ENCODE measurements at regions not wholly inside any gene's neighbourhood (a gene's known extent, or its start where the extent isn't known, plus 50 kb on each side); places are given as distances from the start of the nearest gene placed in this dataset.

- no peak overlapping the region for H3K4me3 ChIP-seq (ENCODE audit: low read length)
- peaks cover 5% of the 10 kb centered on the region for H3K4me1 ChIP-seq (ENCODE audit: control insufficient read depth, insufficient read depth, low read length)
- no peak overlapping the region for H3K27ac ChIP-seq (ENCODE audit: low read depth, low read length)
- no peak overlapping the region for H3K9ac ChIP-seq (ENCODE audit: low read length)
- H3K36me3 ChIP-seq (ENCODE audit: control insufficient read depth, insufficient read depth, low read length) = no peaks in the 10 kb centered on the region
- H3K27me3 ChIP-seq (ENCODE audit: control insufficient read depth, insufficient read depth, low read length) = no peaks in the 10 kb centered on the region
These were observed 386.5 kb upstream of the SULF2 start for GRCh38 chr20:48171626-48172356.

DNA sequence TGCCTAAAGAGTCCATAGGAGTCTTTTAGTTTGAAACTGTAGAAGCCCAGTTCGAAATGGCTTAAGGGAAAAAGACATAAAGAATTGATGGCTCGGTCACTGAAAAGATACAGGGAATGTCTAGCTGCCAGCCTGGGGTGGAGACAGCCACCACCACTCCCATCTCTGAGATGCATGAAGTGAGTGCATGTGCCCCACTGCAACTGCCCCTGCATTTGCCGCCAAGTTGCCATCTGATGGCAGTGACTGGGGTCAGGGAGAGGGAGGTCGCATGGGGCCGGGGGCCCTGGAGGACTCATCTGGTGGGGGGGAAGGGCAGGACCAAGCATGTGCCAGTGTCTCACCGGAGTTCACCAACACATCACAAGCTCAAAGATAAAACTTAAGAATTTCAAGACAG lies 385.8 kb upstream of the SULF2 start:
- Histone ChIP-seq H3K27ac (ENCODE audit: low read depth, low read length) (no peak overlapping the region), H3K4me3 (ENCODE audit: low read length) (no peak overlapping the region), H3K27me3 (ENCODE audit: control insufficient read depth, insufficient read depth, low read length) (no peaks in the 10 kb centered on the region), H3K9ac (ENCODE audit: low read length) (no peak overlapping the region), H3K4me1 (ENCODE audit: control insufficient read depth, insufficient read depth, low read length) (peaks cover under 1% of the 10 kb centered on the region), H3K36me3 (ENCODE audit: control insufficient read depth, insufficient read depth, low read length) (no peaks in the 10 kb centered on the region)

- no peaks in the 10 kb centered on the region for H3K27me3 ChIP-seq (ENCODE audit: control insufficient read depth, insufficient read depth, low read length)
- H3K36me3 ChIP-seq (ENCODE audit: control insufficient read depth, insufficient read depth, low read length) = no peaks in the 10 kb centered on the region
- no peak overlapping the region for H3K9ac ChIP-seq (ENCODE audit: low read length)
These were observed 385.3 kb upstream of the SULF2 start for GRCh38 chr20:48170625-48171024.

GRCh38 chr20:48169650-48170225 lies 384.5 kb upstream of the SULF2 start:
- H3K4me3 ChIP-seq (ENCODE audit: low read length) = no peak overlapping the region
- no peaks in the 10 kb centered on the region for H3K27me3 ChIP-seq (ENCODE audit: control insufficient read depth, insufficient read depth, low read length)
- no peaks in the 10 kb centered on the region for H3K36me3 ChIP-seq (ENCODE audit: control insufficient read depth, insufficient read depth, low read length)
- no peak overlapping the region for H3K27ac ChIP-seq (ENCODE audit: low read depth, low read length)
- H3K4me1 ChIP-seq (ENCODE audit: control insufficient read depth, insufficient read depth, low read length) = no peaks in the 10 kb centered on the region
- no peak overlapping the region for H3K9ac ChIP-seq (ENCODE audit: low read length)

More at GRCh38 chr20:48170625-48171024, 385.3 kb upstream of the SULF2 start:
- Histone ChIP-seq H3K27ac (ENCODE audit: low read depth, low read length) (no peak overlapping the region), H3K4me3 (ENCODE audit: low read length) (no peak overlapping the region), H3K4me1 (ENCODE audit: control insufficient read depth, insufficient read depth, low read length) (no peaks in the 10 kb centered on the region)

DNA sequence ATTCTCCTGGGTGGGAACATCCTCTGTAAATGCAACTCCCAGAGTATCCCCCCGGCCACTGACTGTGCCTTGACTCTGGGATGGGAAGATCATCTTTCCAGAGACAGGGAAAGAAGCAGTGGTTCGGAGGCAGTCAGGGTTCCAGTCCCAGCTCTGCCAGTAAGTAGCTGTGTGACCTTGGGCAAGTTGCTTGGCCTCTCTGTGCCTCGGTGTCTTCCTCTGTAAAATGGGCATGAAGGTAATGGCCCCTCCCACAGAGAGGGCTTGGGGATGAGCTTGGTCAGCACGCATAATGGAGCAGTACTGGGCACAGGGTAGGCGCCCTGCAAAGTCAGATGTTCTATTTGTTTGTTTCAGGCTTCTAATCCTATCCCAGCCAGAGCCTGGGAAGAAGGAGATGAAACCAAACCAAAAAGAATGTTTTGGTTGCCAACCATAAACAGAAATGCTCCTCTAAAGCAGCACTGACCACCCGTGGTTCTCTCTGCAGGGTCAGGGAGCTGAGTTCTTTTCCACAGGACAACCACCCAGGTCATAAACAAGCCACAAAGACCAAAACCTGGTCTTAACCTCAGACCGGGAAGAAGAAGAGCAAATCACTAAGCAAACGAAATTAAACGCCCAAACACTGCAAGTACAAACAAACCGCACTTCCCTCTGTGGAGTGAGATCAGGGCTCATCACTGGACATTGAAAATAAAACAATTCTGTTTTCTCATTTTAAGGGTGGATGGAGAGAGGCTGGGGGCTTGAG lies 381.0 kb upstream of the SULF2 start:
- H3K36me3 ChIP-seq (ENCODE audit: control insufficient read depth, insufficient read depth, low read length) = no peaks in the 10 kb centered on the region
- no peak overlapping the region for H3K27ac ChIP-seq (ENCODE audit: low read depth, low read length)
- H3K4me3 ChIP-seq (ENCODE audit: low read length) = no peak overlapping the region
- H3K9ac ChIP-seq (ENCODE audit: low read length) = no peak overlapping the region
- no peaks in the 10 kb centered on the region for H3K27me3 ChIP-seq (ENCODE audit: control insufficient read depth, insufficient read depth, low read length)
- H3K4me1 ChIP-seq (ENCODE audit: control insufficient read depth, insufficient read depth, low read length) = no peaks in the 10 kb centered on the region

- Histone ChIP-seq H3K4me1 (ENCODE audit: control insufficient read depth, insufficient read depth, low read length) (no peaks in the 10 kb centered on the region), H3K27me3 (ENCODE audit: control insufficient read depth, insufficient read depth, low read length) (no peaks in the 10 kb centered on the region), H3K36me3 (ENCODE audit: control insufficient read depth, insufficient read depth, low read length) (no peaks in the 10 kb centered on the region), H3K4me3 (ENCODE audit: low read length) (no peak overlapping the region), H3K9ac (ENCODE audit: low read length) (no peak overlapping the region), H3K27ac (ENCODE audit: low read depth, low read length) (no peak overlapping the region)
These were observed 380.1 kb upstream of the SULF2 start for GRCh38 chr20:48165401-48165685.

GRCh38 chr20:48164566-48165400 lies 379.5 kb upstream of the SULF2 start:
- Histone ChIP-seq H3K36me3 (ENCODE audit: control insufficient read depth, insufficient read depth, low read length) (no peaks in the 10 kb centered on the region), H3K27me3 (ENCODE audit: control insufficient read depth, insufficient read depth, low read length) (no peaks in the 10 kb centered on the region), H3K9ac (ENCODE audit: low read length) (no peak overlapping the region), H3K4me1 (ENCODE audit: control insufficient read depth, insufficient read depth, low read length) (no peaks in the 10 kb centered on the region), H3K4me3 (ENCODE audit: low read length) (no peak overlapping the region), H3K27ac (ENCODE audit: low read depth, low read length) (no peak overlapping the region)

GRCh38 chr20:48164034-48164433 lies 378.8 kb upstream of the SULF2 start:
- Histone ChIP-seq H3K27ac (ENCODE audit: low read depth, low read length) (no peak overlapping the region), H3K4me3 (ENCODE audit: low read length) (no peak overlapping the region), H3K9ac (ENCODE audit: low read length) (no peak overlapping the region), H3K36me3 (ENCODE audit: control insufficient read depth, insufficient read depth, low read length) (no peaks in the 10 kb centered on the region), H3K27me3 (ENCODE audit: control insufficient read depth, insufficient read depth, low read length) (no peaks in the 10 kb centered on the region), H3K4me1 (ENCODE audit: control insufficient read depth, insufficient read depth, low read length) (no peaks in the 10 kb centered on the region)

DNA sequence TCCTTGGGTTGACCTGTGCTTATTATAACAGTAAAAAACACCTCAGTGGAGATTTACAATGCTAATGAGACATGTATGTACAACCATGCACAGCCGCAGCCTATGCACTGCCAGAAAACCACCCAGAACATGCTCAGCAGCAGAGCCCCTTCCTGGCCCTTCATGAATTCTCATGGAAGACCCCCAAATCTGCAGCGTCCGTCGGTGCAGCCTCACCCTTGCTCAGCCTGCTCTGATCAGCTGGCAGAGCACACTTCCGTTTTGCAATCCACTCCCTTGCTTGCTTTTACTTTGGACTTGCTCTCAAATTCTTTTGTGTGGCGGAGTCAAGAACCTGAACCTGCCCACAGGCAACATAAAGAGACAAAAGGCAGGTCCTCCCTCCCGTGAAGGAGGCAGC lies 378.2 kb upstream of the SULF2 start:
- Histone ChIP-seq H3K4me3 (ENCODE audit: low read length) (no peak overlapping the region), H3K27me3 (ENCODE audit: control insufficient read depth, insufficient read depth, low read length) (no peaks in the 10 kb centered on the region), H3K36me3 (ENCODE audit: control insufficient read depth, insufficient read depth, low read length) (no peaks in the 10 kb centered on the region), H3K27ac (ENCODE audit: low read depth, low read length) (no peak overlapping the region), H3K9ac (ENCODE audit: low read length) (no peak overlapping the region), H3K4me1 (ENCODE audit: control insufficient read depth, insufficient read depth, low read length) (no peaks in the 10 kb centered on the region)

- Histone ChIP-seq H3K4me3 (ENCODE audit: low read length) (no peak overlapping the region), H3K27ac (ENCODE audit: low read depth, low read length) (no peak overlapping the region), H3K4me1 (ENCODE audit: control insufficient read depth, insufficient read depth, low read length) (no peaks in the 10 kb centered on the region), H3K36me3 (ENCODE audit: control insufficient read depth, insufficient read depth, low read length) (no peaks in the 10 kb centered on the region), H3K27me3 (ENCODE audit: control insufficient read depth, insufficient read depth, low read length) (no peaks in the 10 kb centered on the region), H3K9ac (ENCODE audit: low read length) (no peak overlapping the region)
These were observed 377.3 kb upstream of the SULF2 start for GRCh38 chr20:48162621-48163020.

- Histone ChIP-seq H3K36me3 (ENCODE audit: control insufficient read depth, insufficient read depth, low read length) (no peaks in the 10 kb centered on the region), H3K27ac (ENCODE audit: low read depth, low read length) (no peak overlapping the region), H3K4me3 (ENCODE audit: low read length) (no peak overlapping the region), H3K9ac (ENCODE audit: low read length) (no peak overlapping the region), H3K4me1 (ENCODE audit: control insufficient read depth, insufficient read depth, low read length) (no peaks in the 10 kb centered on the region), H3K27me3 (ENCODE audit: control insufficient read depth, insufficient read depth, low read length) (no peaks in the 10 kb centered on the region)
These were observed 374.1 kb upstream of the SULF2 start for GRCh38 chr20:48159145-48160008.
